Right atrium auricular region (tissue), 2 donors: ENCODE measurements at regions not wholly inside any gene's neighbourhood (a gene's known extent, or its start where the extent isn't known, plus 50 kb on each side); places are given as distances from the start of the nearest gene placed in this dataset.
"Not testable (repeated sequence)": the region's sequence is repeated elsewhere in the genome, so short reads cannot be mapped to it uniquely, and the experiment has no call there.

Experiments used
- DNase-seq: peaks from one replicate; pipeline ENCODE4 v3.0.0-alpha.2; 2019; ENCODE audit warnings: low spot score
- H3K27ac ChIP-seq, 2 donors: fragments of 200-600 bp; sonication (generic); 1 replicate in 1 of 2; 2 replicates in 1 of 2; pipeline ENCODE4 v1.5.1; 2016 to 2019
- H3K27me3 ChIP-seq, 2 donors: fragments of 200-600 bp; sonication (generic); one replicate each; pipeline versions ENCODE4 v1.5.1 to v1.6.0; 2017 to 2019
- H3K36me3 ChIP-seq: fragments of 200-600 bp; sonication (generic); one replicate; pipeline ENCODE4 v1.5.1; 2016
- H3K4me1 ChIP-seq, 2 donors: fragments of 200-600 bp; sonication (generic); one replicate each; pipeline versions ENCODE4 v1.5.1 to v1.6.0; 2017 to 2019
- H3K4me3 ChIP-seq, 2 donors: fragments of 200-600 bp; sonication (generic); 1 replicate in 1 of 2; 2 replicates in 1 of 2; pipeline ENCODE4 v1.5.1; 2017 to 2019; ENCODE audit warnings: mild to moderate bottlenecking in 1 of 2, moderate library complexity in 1 of 2
- H3K9me3 ChIP-seq, 2 donors: fragments of 200-600 bp; sonication (generic); one replicate each; pipeline ENCODE4 v1.5.1; 2019
- TF ChIP-seq, protein P1 (sequence below), 2 donors: fragments of 200-600 bp; sonication (generic); IDR thresholded peaks; one replicate each; pipeline ENCODE4 v1.5.1; 2019; ENCODE audit warnings: antibody characterized with exemption in 2 of 2

GRCh38 chr2:128613351-128613750 lies 294.7 kb upstream of the HS6ST1 start:
- Histone ChIP-seq H3K9me3 (no peaks in the 10 kb centered on the region), H3K4me1 (no peaks in the 10 kb centered on the region), H3K27me3 (no peaks in the 10 kb centered on the region), H3K36me3 (no peaks in the 10 kb centered on the region), H3K27ac (no peak overlapping the region), H3K4me3 (no peak overlapping the region)
- no peak for DNase-seq
- TF ChIP-seq, protein P1, sequence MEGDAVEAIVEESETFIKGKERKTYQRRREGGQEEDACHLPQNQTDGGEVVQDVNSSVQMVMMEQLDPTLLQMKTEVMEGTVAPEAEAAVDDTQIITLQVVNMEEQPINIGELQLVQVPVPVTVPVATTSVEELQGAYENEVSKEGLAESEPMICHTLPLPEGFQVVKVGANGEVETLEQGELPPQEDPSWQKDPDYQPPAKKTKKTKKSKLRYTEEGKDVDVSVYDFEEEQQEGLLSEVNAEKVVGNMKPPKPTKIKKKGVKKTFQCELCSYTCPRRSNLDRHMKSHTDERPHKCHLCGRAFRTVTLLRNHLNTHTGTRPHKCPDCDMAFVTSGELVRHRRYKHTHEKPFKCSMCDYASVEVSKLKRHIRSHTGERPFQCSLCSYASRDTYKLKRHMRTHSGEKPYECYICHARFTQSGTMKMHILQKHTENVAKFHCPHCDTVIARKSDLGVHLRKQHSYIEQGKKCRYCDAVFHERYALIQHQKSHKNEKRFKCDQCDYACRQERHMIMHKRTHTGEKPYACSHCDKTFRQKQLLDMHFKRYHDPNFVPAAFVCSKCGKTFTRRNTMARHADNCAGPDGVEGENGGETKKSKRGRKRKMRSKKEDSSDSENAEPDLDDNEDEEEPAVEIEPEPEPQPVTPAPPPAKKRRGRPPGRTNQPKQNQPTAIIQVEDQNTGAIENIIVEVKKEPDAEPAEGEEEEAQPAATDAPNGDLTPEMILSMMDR (IDR thresholded peaks at IDR 0.05): no peak

GRCh38 chr2:128613876-128614275 lies 295.2 kb upstream of the HS6ST1 start:
- Histone ChIP-seq H3K4me1 (no peaks in the 10 kb centered on the region), H3K4me3 (no peak overlapping the region), H3K27ac (no peak overlapping the region), H3K27me3 (no peaks in the 10 kb centered on the region), H3K36me3 (no peaks in the 10 kb centered on the region), H3K9me3 (no peaks in the 10 kb centered on the region)
- no peak for DNase-seq
- TF ChIP-seq, protein P1 (IDR thresholded peaks at IDR 0.05): no peak

GRCh38 chr2:128614907-128615306 lies 296.2 kb upstream of the HS6ST1 start:
- H3K36me3 ChIP-seq, H3K9me3 ChIP-seq, H3K4me1 ChIP-seq, DNase-seq, H3K4me3 ChIP-seq, H3K27ac ChIP-seq, H3K27me3 ChIP-seq: not testable (repeated sequence)

DNA sequence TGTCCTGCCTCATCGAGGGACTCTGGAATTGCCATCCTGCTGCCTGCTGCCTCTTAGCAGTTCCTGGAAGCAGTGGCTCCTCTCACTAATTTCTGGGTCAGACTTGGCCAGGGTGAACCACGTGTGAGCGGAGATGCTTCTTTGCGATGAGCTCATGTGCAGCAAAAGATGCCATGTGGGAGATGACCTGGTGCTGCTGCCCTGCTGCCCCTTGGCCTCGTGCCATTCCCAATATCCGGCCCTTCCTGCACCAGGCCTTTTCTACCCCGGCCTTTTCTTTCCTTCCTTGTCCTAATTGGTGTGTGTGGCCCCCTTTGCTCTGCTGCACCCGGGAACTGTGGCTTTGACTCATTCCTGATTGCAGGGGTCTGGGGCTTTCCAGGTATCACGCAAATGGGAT lies 296.9 kb upstream of the HS6ST1 start:
- Histone ChIP-seq H3K4me3 (no peak overlapping the region), H3K4me1 (no peaks in the 10 kb centered on the region), H3K9me3 (no peaks in the 10 kb centered on the region), H3K27ac (no peak overlapping the region), H3K27me3 (no peaks in the 10 kb centered on the region), H3K36me3 (no peaks in the 10 kb centered on the region)
- no peak for DNase-seq
- TF ChIP-seq, protein P1 (IDR thresholded peaks at IDR 0.05): no peak

- H3K27me3 ChIP-seq: no peaks in the 10 kb centered on the region
- DNase-seq: no peak
- TF ChIP-seq, protein P1 (IDR thresholded peaks at IDR 0.05): no peak
- no peak overlapping the region for H3K4me3 ChIP-seq
- H3K4me1 ChIP-seq: no peaks in the 10 kb centered on the region
- H3K36me3 ChIP-seq: no peaks in the 10 kb centered on the region
- H3K9me3 ChIP-seq: no peaks in the 10 kb centered on the region
- no peak overlapping the region for H3K27ac ChIP-seq
Measured at GRCh38 chr2:128617029-128617590, 298.4 kb upstream of the HS6ST1 start.

GRCh38 chr2:128617661-128618060 lies 299.0 kb upstream of the HS6ST1 start:
- Histone ChIP-seq H3K4me3 (no peak overlapping the region), H3K27me3 (no peaks in the 10 kb centered on the region), H3K36me3 (no peaks in the 10 kb centered on the region), H3K27ac (no peak overlapping the region), H3K4me1 (no peaks in the 10 kb centered on the region), H3K9me3 (no peaks in the 10 kb centered on the region)
- TF ChIP-seq, protein P1 (IDR thresholded peaks at IDR 0.05): no peak
- DNase-seq: no peak
